ENCODE measurements at regions not wholly inside any gene's neighbourhood (a gene's known extent, or its start where the extent isn't known, plus 50 kb on each side); places are given as distances from the start of the nearest gene placed in this dataset.

DNA sequence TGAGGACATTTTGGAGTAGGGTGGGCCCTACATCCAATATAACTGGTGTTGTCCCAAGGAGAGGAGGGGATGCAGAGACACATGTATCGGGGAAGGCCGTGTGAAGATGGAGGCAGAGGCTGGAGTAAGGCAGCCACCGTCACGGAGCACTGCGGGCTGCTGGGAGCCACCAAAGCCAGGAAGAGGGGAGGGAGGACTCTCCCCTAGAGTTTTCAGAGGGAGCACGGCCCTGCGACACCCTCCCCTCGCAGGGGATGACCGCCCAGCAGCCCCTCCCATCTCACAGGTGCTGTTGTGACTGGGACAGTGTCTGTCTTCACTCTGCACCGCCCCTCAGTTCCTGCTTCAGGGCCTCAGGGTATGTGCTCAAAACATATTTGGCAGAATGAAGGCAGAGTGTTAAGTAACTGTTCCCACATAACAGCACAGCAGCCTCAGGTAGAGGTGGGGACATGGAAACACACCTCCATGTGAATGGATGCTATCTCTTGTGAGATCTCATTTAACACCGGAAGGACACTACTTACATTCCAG is 82.2 kb downstream of the RBFOX3 start:
- TF ChIP-seq, protein P1, sequence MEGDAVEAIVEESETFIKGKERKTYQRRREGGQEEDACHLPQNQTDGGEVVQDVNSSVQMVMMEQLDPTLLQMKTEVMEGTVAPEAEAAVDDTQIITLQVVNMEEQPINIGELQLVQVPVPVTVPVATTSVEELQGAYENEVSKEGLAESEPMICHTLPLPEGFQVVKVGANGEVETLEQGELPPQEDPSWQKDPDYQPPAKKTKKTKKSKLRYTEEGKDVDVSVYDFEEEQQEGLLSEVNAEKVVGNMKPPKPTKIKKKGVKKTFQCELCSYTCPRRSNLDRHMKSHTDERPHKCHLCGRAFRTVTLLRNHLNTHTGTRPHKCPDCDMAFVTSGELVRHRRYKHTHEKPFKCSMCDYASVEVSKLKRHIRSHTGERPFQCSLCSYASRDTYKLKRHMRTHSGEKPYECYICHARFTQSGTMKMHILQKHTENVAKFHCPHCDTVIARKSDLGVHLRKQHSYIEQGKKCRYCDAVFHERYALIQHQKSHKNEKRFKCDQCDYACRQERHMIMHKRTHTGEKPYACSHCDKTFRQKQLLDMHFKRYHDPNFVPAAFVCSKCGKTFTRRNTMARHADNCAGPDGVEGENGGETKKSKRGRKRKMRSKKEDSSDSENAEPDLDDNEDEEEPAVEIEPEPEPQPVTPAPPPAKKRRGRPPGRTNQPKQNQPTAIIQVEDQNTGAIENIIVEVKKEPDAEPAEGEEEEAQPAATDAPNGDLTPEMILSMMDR (IDR thresholded peaks at IDR 0.05; ENCODE audit: control insufficient read depth, insufficient read depth, low read depth, low read length, missing control alignments): no peak
- H3K4me3 ChIP-seq (ENCODE audit: control insufficient read depth, low read depth, low read length): no peak overlapping the region
- no peak for DNase-seq (ENCODE audit: low read depth)

DNA sequence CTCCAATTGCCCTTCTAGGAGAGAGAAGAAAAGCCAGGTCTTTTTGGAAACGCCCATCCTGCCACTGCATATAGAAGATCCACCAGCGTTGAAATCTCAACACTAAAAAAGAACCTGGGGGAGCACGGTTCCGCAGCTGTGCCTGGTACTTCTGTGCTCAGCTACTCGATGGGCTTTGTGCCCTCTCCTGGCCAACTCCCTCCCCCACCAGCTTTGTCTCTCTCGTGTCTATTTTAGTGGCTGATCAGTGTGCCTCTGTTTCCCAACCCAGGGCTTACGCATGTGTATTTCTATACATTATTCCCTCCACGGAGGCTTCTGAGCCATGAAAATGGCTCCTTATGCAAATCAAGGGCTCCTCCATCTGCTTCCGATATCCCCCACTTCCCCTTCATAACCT is 83.5 kb downstream of the RBFOX3 start:
- no peak overlapping the region for H3K4me3 ChIP-seq (ENCODE audit: control insufficient read depth, low read depth, low read length)
- no peak for DNase-seq (ENCODE audit: low read depth)
- TF ChIP-seq, protein P1 (IDR thresholded peaks at IDR 0.05; ENCODE audit: control insufficient read depth, insufficient read depth, low read depth, low read length, missing control alignments): no peak

DNA sequence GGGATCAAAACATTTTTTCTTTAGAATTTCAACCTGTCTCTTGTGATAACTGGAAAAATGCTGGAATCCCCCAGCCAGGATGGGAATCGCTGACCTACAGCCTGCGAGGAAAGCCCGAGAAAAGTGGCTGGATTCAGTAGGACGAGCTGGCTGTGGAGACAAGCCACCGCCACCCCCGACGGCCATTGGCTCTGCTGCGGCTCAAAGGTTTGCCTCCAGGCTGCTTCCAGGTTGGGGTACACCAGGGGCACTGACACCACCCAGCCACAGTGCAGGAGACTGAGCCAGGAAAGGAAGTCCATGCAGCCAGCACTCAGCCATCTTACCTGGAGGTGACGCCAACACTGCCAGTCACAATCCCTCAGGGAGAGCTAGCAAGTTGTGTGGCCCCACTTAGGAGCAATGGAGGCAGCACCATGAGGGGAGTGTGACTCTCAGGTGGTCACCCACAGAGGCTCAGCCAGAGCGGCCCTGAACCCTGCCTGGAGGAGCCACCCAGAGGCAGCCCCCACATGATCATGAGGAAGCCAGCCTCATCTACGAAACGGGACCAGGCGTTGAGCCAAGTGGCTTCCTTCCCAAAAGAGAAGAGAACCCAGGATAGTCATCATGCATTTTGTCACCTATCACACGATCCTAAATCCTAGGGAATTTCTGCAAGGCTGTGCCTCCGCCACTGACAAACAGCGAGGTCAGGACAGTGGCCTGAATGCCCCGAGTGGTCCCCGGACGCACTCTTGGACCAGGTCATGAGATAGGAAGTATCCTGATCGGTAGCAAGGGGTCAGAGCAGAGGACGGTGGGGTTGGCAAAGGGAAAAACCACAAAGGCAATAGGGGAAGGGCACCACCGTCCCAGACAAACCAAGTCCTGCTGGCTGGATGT is 84.8 kb downstream of the RBFOX3 start:
- no peak for DNase-seq (ENCODE audit: low read depth)
- TF ChIP-seq, protein P1 (IDR thresholded peaks at IDR 0.05; ENCODE audit: control insufficient read depth, insufficient read depth, low read depth, low read length, missing control alignments): no peak
- no peak overlapping the region for H3K4me3 ChIP-seq (ENCODE audit: control insufficient read depth, low read depth, low read length)

DNA sequence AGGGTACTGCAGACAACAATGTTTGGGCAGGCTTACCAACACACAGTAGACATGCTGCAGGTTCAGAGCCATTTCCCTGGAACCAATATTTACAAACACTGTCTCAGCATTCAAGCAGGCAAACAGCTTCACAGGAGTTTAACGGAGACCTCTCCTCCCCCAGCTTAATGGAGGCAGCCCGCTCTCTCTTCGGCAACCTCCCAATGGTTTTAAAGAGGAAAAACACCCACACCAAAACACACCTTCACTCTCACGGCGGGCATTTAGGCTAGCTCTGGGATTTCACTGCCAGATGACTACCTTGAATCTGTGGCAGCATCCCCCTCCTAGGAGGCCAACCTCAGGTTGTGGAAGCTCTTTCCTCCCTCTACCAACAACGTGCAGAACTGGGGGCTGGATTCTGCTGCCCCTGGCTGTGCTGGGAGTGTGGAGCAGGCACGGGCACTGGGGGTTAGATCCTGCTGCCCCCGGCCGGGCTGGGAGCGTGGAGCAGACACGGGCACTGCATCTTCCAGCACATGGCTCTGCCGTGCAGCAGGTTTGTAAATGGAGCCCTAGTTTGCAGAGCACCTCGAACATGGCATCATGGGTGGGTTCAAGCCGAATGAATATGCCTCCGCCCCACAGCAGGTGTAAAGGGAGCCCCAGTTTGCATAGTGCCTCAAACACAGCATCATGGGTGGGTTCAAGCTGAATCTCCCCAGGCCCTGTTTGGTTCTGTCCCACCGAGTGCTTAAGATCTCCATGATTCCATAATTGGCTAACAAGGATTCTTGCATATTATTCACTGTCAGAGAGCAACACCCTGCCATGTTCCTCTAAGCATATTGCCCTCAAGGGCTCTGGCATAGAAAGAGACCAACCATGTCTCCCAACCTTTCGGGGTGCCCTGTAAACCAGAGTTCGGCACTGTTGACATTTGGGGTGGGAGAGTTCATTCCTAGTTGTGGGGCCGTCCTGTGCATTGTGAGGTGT is 86.4 kb downstream of the RBFOX3 start:
- DNase-seq (ENCODE audit: low read depth): no peak
- no peak overlapping the region for H3K4me3 ChIP-seq (ENCODE audit: control insufficient read depth, low read depth, low read length)
- TF ChIP-seq, protein P1 (IDR thresholded peaks at IDR 0.05; ENCODE audit: control insufficient read depth, insufficient read depth, low read depth, low read length, missing control alignments): no peak

DNA sequence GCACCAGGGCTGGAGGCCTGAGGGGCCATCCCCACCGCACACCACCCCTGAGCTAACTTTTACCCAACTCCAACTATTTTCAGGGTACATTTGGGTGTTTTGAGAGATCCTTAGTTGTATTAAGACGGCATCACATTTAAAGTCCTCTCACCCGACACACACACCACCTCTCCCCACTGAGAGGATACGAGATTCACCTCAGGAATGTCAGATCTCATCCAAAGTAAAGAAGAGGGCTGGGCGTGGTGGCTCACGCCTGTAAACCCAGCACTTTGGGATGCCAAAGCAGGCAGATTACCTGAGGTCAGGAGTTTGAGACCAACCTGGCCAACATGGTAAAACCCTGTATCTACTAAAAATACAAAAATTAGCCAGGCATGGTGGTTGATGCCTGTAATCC is 88.4 kb downstream of the RBFOX3 start:
- H3K4me3 ChIP-seq (ENCODE audit: control insufficient read depth, low read depth, low read length): no peak overlapping the region
- TF ChIP-seq, protein P1 (IDR thresholded peaks at IDR 0.05; ENCODE audit: control insufficient read depth, insufficient read depth, low read depth, low read length, missing control alignments): no peak
- DNase-seq (ENCODE audit: low read depth): no peak

DNA sequence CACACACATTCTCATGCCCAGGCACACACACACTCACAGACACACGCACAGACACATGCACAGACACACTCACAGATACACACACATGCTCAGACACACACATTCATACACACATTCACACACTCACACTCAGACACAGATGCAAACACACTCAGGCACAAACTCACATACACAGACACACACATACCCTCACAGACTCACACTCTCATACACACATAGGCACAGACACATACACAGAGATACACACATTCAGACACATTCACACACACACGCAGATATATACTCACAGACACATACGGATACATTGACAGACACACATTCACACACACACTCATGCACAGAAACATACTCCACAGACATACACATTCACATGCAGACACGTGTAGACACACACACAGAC is 89.6 kb downstream of the RBFOX3 start:
- no peak for DNase-seq (ENCODE audit: low read depth)
- TF ChIP-seq, protein P1 (IDR thresholded peaks at IDR 0.05; ENCODE audit: control insufficient read depth, insufficient read depth, low read depth, low read length, missing control alignments): no peak

More for the DNA sequence above, 89.6 kb downstream of the RBFOX3 start:
- H3K4me3 ChIP-seq (ENCODE audit: control insufficient read depth, low read depth, low read length): no peak overlapping the region

Data from AG09309 (cell line).